SHP77 (cell line): ENCODE measurements at regions not wholly inside any gene's neighbourhood (a gene's known extent, or its start where the extent isn't known, plus 50 kb on each side); places are given as distances from the start of the nearest gene placed in this dataset.
"Not testable (repeated sequence)": the region's sequence is repeated elsewhere in the genome, so short reads cannot be mapped to it uniquely, and the experiment has no call there.

ENCODE experiments used
- DNase-seq, 2 experiments: peaks; one replicate each; lab custom pipeline; 2025; lab: John Stamatoyannopoulos, UW

DNA sequence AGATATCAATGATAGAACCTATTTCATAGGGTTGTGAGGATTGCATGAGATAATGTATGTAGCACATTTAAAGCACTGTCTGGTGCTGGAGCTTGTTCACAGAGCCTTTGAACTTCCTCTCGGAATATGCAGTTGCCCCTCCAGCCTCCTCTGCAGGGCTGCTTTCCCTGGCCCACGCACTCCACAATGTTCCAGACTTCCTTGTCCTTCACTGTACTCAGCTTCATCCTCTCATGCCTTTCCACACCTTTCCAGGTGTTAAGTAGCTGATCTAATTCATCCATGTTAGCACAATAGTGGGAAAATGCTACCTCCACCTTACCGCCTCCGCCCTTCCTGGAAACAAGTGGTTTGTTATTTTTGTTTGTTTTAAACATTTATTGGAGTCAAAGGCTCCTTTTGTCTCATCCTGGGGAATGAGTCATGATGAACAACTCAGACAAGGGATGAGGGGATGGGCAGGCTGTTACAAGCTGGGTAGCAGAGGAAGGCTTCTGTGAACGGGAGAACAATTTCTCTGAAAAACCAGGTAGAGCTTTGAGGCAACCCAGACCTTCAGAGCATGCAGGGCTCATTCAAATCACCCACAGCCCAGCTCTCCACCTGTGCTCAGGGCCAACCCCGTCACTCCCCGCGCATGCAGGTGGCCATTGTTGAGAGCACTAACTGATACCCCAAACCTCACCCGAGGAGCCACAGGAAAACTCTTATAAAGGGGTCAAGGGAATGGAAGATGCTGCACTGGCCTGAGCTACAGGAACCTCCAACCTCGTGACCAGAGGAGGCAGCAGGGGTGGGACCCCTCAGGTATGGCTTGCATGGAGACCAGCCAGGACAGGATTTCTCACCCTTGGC lies 84.9 kb upstream of the TBL1X start:
- no peak for DNase-seq

DNA sequence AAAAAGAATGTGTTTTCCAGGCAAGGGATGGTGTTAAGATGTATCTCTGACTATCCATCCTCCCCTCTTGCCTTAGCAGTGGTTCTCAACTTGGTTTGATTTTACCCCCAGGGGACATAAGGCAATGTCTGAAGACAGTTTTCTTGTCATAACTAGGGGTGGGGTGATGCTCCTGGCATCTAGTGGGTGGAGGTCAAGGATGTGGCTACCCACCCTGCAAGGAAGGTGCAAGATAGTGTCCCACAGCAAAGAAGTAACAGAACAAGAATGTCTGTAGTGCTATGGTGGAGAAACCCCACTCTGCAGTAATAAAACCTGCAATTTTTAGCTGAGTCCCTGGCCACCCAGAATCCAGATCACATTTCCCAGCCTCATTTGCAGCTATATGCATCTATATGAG lies 81.2 kb upstream of the TBL1X start:
- DNase-seq = no peak

DNA sequence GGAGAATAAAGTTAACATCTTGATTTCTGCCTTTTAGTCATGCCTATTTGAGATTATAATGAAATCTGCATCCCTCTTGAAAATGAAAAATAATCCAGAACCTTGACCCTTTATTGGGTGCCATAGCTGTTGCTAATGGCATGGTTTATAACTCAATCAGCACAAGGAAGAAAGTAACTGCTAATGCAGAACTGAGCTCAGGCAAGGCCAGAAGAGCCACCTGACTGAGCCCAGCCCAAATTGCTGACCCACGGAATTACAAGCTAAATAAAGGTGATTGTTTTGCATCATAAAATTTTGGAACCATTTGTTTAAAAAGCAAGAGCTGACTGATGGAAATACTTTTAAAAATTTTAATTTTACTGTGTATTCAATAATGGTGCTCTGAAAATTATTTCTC lies 76.4 kb upstream of the TBL1X start:
- DNase-seq = no peak

DNA sequence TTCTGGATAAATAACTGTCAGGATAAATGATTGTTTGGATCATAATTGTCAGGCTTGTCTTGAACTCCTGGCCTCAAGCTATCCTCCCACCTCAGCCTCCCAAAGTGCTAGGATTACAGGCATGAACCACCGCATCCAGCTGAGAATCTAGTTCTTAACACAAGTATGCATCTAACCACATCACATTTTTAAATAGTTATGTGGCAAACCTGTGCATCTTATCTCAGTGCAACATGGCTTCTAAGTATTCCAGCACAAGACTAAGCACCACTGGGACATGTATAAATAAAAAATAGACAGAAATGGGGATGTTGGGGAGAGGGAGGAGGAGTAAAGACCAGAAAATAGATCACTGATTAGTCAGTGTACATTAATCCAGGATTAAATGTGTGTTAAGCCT lies 74.7 kb upstream of the TBL1X start:
- no peak for DNase-seq

DNA sequence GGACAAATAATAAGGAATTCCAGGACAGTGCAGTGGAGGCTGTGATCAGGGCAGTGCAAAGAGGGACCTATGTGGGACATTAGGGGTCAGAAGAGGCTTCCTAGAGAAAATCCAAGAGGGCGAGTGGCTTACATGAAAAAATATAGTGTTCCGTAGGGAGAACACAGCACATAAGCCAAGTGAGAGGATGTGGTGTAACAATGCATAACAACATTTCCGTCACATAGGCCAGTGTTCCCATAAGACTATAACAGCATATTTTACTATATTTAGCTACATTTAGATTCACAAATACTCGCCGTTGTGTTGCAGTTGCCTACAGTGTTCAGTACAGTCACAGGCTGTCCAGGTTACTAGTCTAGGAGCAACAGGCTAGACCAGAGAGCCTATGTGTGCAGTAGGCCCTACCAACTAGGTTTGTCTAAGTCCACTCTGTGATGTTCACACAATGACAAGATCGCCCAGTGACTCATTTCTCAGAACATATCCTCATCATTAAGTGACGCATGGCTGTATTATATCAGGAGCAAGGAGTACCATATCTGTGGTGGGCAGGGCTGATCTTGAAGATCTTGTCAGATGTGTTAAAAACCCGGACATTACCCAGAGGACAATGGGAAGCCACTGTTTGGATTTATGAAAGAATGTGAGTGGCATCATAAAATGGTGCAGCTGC lies 74.0 kb upstream of the TBL1X start:
- DNase-seq = no peak

DNA sequence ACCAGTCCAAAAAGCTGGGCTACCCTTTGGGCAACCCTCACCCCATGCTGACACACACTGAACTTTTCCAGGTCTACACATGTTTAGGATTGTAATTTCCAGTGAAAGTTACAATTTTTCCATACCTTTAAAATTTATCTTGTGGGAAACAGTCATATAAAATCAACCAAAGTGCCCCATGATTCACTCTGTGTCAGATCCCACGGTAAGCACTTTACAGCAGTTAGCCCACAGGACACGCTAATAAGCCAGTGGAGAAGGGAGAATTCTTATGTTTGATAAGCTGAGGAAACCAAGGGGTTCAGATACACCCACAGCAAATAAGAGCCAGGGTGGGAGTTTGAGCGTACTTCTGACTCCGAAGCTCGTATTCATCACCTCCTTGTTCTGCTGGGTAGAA lies 72.4 kb upstream of the TBL1X start:
- no peak for DNase-seq

DNA sequence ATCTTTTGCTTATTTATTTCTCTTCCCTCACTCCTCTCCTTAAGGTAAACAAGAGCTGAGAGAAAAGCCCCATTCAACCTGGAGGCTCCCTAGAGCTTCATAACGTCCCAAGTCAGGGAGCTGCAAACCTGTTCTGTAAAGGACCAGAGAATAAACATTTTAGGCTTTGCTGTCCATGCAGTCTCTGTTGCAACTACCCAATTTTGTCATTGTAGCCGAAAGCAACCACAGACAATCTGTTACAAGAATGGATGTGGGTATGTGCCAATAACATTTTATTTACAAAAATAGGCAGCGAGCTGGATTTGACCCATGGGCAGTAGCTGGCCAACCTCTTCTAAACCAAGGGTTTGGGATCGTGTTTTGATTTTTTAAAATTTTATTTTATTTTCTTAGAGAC lies 71.3 kb upstream of the TBL1X start:
- DNase-seq = no peak

DNA sequence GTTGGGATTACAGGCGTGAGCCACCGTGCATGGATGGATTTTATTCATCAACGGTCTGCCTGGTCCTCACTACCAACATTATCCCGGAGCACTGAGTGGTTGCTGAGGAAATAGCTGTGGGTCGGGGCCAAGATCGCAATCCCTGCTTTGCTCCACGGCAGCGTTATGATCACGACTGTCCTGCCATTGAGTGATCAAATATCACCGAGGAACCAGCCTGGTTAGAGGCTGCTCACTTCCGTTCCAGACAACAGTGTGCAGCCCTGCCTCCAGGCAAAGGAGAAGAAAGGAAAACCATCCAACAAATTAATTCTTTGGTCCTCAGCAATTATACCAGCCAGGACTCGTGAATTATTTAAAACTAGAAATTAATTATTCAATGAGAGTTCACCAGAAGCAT lies 70.6 kb upstream of the TBL1X start:
- no peak for DNase-seq

DNA sequence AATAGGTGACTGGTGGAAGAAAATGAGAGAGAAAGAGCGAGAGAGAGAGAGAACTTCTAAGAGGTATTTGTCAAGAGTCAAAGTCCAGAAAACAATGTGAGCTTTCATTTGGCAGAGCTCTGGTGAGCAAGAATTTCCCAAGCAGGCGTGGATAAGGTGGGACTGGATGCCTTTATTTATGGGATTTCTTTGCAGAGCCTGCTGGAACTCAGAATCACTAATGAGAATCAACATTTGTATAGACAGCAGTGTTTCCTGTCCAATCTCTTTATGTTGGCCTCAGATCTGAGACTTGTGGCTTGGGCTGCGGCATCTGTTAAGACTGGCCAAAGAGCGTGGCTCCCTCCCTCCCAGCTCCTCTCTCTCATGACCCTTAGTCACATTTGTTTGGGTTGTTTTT lies 67.9 kb upstream of the TBL1X start:
- DNase-seq = no peak

DNA sequence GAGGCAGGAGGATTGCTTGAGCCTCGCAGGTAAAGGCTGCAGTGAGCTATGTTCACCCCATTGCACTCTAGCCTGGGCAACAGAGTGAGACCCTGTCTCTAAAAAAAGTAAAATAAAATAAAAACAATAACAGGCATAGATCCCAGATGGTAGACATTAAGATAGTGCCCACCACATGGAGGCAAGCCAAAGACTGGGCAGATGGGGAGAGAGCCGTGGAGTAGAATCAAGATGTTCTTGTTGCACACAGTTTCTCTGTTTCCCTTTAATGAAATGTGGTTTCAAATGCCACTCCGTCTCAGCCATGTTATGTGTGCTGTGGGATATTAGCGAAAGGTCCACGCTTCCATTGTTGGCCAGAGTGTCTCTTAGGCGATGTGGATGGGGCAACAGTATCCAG lies 63.8 kb upstream of the TBL1X start:
- no peak for DNase-seq

DNA sequence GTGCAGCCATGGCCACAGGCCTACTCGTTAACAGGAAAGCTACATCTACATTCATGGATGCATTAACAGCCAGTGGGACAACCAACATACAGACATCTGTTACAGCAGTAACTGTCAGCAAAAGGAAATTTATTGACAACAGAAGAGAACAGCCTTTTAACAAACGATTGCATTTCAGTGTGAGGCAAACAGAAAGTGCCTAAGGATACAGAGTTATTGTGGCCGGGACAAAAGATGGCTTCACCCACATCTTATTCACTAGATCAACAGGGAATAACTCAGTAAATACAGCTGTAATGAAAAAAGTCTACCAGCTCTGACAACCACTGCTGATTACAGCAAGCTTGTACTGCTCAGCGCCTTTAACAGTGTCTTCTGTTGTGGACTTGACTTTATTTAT lies 61.5 kb upstream of the TBL1X start:
- DNase-seq = no peak

DNA sequence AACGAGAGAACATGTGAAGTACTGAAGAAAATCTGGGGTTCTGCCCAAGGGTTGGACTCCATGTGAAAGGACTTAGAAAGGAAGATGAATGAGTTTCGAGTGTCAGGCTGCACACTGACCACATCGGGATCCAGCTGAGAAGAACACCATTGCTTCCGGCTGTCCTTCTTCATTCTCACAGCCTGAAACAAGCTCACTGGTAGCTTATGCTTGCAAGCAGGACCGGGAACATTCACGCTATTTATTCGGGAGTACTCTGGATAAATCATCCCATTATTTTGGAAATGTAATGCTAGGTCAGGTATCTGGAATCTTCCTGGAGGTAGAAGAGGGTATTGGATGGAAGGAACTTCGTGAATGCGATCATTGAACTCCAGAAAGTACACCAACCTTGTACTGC lies 59.2 kb upstream of the TBL1X start:
- not testable (repeated sequence) for DNase-seq

DNA sequence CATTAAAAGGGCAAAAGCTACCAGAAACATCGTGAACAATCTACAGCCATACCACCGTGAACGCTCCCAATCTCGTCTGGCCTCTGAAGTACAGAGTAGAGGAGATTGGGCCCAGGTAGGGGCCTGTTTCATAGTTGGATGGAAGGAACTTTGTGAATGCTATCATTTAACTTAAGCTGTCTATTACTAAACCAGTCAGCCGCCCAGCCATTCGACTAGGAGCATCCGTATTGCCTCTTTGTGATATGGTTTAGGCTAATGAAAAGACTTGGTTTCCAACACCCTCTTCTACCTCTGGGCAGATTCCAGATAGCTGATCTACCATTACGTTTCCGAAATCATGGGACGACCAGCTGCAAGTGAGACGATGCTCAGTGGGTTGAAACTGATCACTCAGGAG lies 54.0 kb upstream of the TBL1X start:
- DNase-seq = not testable (repeated sequence)

DNA sequence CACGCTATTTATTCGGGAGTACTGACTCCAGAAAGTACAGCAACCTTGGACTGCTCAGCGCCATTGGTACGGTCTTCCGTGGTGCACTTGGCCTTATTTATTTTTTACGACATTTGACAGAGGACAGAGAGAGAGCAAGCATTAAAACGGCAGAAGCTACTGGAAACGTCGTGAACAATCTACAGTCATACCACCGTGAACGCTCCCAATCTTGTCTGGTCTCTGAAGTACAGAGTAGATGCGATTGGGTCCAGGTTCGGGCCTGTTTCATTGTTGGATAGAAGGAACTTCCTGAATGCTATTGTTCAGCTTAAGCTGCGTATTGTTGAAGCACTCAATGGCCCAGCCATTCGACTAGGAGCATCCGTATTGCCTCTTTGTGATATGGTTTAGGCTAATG lies 53.2 kb upstream of the TBL1X start:
- not testable (repeated sequence) for DNase-seq

DNA sequence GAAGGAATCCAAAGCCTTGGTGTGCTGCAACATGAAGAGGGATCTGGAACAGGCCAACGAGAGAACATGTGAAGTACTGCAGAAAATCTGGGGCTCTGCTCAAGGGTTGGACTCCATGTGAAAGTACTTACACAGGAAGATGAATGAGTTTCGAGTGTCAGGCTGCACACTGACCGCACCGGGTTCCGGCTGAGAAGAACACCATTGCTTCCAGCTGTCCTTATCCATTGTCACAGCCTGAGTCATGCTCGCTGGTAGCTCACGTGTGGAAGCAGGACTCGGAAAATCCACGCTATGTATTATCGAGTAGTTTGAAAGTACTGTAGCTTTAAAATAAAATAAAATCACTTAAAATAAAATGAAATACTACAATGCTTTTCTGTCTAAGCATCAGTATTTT lies 50.4 kb upstream of the TBL1X start:
- no peak for DNase-seq
